ENCODE measurements at regions not wholly inside any gene's neighbourhood (a gene's known extent, or its start where the extent isn't known, plus 50 kb on each side); places are given as distances from the start of the nearest gene placed in this dataset.

DNA sequence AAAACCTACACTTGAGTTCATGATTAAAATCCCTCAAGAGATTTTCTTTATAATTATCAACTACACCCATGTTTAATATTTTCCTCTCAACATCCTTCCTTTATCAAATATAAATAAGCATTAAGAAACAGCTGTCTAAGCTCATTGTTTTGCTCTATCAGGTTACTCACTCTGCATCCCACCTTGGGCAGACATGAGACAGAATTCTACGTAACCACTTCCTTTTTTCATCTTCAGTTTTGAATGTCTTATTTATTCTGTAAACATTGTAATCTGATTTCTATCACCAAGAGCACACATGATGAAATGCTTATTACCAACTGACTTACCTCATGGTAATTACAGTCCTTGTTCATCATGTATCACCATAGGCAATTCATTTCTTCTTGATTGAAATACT is 1256.6 kb upstream of the ATXN8OS start:
- DNase-seq (ENCODE audit: low read depth) = no peak
- TF ChIP-seq, protein P1, sequence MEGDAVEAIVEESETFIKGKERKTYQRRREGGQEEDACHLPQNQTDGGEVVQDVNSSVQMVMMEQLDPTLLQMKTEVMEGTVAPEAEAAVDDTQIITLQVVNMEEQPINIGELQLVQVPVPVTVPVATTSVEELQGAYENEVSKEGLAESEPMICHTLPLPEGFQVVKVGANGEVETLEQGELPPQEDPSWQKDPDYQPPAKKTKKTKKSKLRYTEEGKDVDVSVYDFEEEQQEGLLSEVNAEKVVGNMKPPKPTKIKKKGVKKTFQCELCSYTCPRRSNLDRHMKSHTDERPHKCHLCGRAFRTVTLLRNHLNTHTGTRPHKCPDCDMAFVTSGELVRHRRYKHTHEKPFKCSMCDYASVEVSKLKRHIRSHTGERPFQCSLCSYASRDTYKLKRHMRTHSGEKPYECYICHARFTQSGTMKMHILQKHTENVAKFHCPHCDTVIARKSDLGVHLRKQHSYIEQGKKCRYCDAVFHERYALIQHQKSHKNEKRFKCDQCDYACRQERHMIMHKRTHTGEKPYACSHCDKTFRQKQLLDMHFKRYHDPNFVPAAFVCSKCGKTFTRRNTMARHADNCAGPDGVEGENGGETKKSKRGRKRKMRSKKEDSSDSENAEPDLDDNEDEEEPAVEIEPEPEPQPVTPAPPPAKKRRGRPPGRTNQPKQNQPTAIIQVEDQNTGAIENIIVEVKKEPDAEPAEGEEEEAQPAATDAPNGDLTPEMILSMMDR (IDR thresholded peaks at IDR 0.05; ENCODE audit: insufficient read depth, low read depth, low read length, missing control alignments) = no peak
- no peak overlapping the region for H3K4me3 ChIP-seq (ENCODE audit: low read length)

DNA sequence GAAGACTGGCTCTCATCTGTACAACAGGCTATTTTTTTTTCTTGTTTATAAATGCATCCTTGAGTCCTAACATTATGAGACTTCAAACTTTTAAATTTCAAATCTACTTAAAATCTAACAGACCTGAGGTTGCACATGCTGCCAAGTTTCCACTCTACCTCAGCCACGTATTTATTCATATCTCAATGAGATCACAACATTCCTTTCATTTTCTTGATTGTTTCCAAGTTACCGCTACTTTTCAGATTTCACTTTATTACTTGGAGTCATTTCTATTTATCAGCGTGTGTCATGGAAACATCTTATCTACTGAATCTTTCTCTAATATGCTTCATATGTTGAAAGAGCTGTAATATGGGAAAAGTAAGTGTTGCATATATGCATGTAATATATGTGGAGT is 1257.5 kb upstream of the ATXN8OS start:
- TF ChIP-seq, protein P1 (IDR thresholded peaks at IDR 0.05; ENCODE audit: insufficient read depth, low read depth, low read length, missing control alignments) = no peak
- H3K4me3 ChIP-seq (ENCODE audit: low read length) = no peak overlapping the region
- no peak for DNase-seq (ENCODE audit: low read depth)

DNA sequence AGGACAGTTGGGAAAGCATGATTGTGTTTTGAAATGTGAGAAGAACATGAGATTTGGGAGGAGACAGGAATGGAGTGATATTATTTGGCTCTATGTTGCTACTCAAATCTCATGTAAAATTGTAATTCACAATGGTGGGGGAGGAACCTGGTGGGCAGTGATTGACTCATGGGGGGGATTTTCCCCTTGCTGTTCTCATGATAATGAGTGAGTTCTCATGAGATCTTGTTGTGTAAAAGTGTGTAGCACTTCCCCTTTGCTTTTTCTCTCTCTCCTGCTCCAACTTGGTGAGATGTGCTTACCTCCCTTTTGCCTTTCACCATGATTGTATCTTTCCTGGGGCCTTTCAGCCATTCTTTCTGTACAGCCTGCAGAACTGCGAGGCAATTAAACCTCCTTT is 1261.0 kb upstream of the ATXN8OS start:
- no peak for DNase-seq (ENCODE audit: low read depth)

DNA sequence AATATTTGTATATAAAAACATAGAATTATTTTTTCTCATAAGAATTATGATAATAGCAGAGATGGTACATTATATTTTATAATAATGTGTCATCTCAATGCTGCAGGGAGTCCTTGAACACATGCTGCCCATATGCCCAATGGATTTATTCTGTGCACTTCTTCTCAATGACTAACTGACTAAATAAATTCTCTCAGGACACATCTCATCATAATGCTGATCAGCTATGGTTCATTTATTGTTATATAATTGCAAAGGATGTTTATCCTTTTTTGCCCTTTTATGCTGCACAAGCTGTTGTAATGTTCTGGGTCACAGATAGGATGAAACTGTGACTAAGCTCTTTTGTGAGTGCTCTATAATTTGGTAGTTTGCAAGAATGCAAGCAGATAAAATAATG is 1273.3 kb upstream of the ATXN8OS start:
- TF ChIP-seq, protein P1 (IDR thresholded peaks at IDR 0.05; ENCODE audit: insufficient read depth, low read depth, low read length, missing control alignments) = no peak
- no peak overlapping the region for H3K4me3 ChIP-seq (ENCODE audit: low read length)
- no peak for DNase-seq (ENCODE audit: low read depth)

More for the DNA sequence above, 1261.0 kb upstream of the ATXN8OS start:
- H3K4me3 ChIP-seq (ENCODE audit: low read length) = no peak overlapping the region
- TF ChIP-seq, protein P1 (IDR thresholded peaks at IDR 0.05; ENCODE audit: insufficient read depth, low read depth, low read length, missing control alignments) = no peak

DNA sequence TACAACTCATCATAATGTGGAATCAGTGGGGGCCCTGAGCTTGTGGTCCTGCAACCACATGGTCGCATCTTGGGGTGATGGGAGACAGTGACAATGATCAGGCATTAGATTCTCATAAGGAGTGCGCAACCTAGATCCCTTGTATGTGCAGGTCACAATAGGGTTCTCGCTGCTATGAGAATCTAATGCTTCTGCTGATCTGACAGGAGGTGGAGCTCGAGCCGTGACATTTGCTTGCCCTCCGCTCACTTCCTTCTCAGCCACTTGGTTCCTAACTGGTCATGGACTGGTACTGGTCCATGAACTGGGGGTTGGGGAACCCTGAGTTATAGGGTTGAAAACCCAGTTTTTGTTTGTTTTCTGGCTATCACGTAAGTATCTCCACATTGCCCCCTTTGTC is 1290.9 kb upstream of the ATXN8OS start:
- DNase-seq (ENCODE audit: low read depth) = no peak
- H3K4me3 ChIP-seq (ENCODE audit: low read length) = no peak overlapping the region
- TF ChIP-seq, protein P1 (IDR thresholded peaks at IDR 0.05; ENCODE audit: insufficient read depth, low read depth, low read length, missing control alignments) = no peak

DNA sequence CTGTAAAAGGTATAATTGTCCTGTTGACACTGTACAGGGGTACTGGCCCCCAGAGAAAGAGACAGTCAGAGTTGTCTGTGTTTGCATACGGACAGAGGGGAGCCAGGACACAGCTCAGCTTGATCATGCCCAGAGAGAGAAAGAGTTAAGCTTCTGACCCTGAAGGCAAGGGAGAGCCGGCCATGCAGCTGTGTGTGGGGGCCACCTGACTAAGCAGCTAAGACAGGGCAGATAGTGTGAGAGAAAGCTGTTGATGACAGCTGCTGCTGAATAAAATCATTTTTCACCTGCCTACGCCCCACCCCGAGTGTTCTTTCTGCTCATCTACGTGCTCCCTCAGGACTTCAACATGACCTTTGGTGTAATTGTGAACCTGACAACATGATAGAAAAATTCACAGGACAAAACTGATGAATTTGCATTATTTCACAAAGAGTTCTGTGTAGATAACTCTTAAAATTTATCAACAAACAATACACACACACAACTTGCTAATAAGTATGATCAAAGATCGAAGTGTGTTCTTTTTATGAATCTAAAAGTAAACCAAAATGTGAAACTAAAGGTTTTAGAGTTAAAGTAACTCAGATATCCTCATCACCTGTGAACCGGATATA is 1294.3 kb upstream of the ATXN8OS start:
- no peak overlapping the region for H3K4me3 ChIP-seq (ENCODE audit: low read length)
- TF ChIP-seq, protein P1 (IDR thresholded peaks at IDR 0.05; ENCODE audit: insufficient read depth, low read depth, low read length, missing control alignments) = no peak
- no peak for DNase-seq (ENCODE audit: low read depth)

DNA sequence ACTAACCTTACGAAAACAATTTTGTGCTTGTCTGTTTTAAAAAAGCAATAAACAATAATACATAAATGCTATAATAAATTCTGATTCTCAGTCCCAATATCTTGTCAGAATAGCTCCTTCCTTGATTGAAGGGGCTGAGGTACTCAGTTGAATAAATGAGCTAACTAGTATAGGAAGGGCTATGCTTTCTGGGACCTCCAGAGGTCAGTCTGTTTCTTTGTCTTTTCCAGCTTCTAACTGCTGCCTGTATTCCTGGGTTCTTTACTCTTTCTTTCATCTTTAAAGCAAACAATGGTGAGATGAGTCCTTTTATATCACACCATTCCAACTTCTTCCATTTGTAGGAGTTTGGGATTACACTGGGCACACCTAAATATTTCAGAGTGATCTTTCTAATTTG is 1297.0 kb upstream of the ATXN8OS start:
- no peak overlapping the region for H3K4me3 ChIP-seq (ENCODE audit: low read length)
- DNase-seq (ENCODE audit: low read depth) = peak; percentile 16
- TF ChIP-seq, protein P1 (IDR thresholded peaks at IDR 0.05; ENCODE audit: insufficient read depth, low read depth, low read length, missing control alignments) = no peak

Data from epithelial cell of esophagus (primary cell).